ENCODE measurements at regions not wholly inside any gene's neighbourhood (a gene's known extent, or its start where the extent isn't known, plus 50 kb on each side); places are given as distances from the start of the nearest gene placed in this dataset.

- no peak for TF ChIP-seq CTCF (IDR thresholded peaks at IDR 0.05)
- TF ChIP-seq POLR2A (IDR thresholded peaks at IDR 0.05), result no peak
Measured at GRCh38 chr6:90678049-90678779, 91.3 kb upstream of the MAP3K7 start.
